IPS-NIHi7 (cell line): ENCODE measurements at regions not wholly inside any gene's neighbourhood (a gene's known extent, or its start where the extent isn't known, plus 50 kb on each side); places are given as distances from the start of the nearest gene placed in this dataset.

Experiments used
- DNase-seq: peaks from one replicate; pipeline ENCODE4 v3.0.0; 2012; ENCODE audit warnings: mixed read lengths; ENCODE audit errors: extremely low spot score

GRCh38 chr2:146817613-146818012, 1027.2 kb upstream of the ACVR2A start:
- no peak for DNase-seq

- DNase-seq = no peak
Observed at GRCh38 chr2:146814971-146815370, 1029.9 kb upstream of the ACVR2A start.

- DNase-seq = no peak
Observed at GRCh38 chr2:146807568-146808168, 1037.2 kb upstream of the ACVR2A start.

- DNase-seq = no peak
Observed at GRCh38 chr2:146806364-146807005, 1038.3 kb upstream of the ACVR2A start.

GRCh38 chr2:146804288-146804687, 1040.5 kb upstream of the ACVR2A start:
- no peak for DNase-seq

GRCh38 chr2:146801886-146802285, 1042.9 kb upstream of the ACVR2A start:
- no peak for DNase-seq

- no peak for DNase-seq
Observed at GRCh38 chr2:146786396-146786795, 1058.4 kb upstream of the ACVR2A start.

GRCh38 chr2:146785101-146785500, 1059.7 kb upstream of the ACVR2A start:
- DNase-seq = no peak

- DNase-seq = no peak
Observed at GRCh38 chr2:146784602-146785001, 1060.2 kb upstream of the ACVR2A start.

- DNase-seq = no peak
Observed at GRCh38 chr2:146777181-146777580, 1067.6 kb upstream of the ACVR2A start.

GRCh38 chr2:146776596-146776995, 1068.2 kb upstream of the ACVR2A start:
- DNase-seq = no peak

- no peak for DNase-seq
Observed at GRCh38 chr2:146771531-146771930, 1073.3 kb upstream of the ACVR2A start.

GRCh38 chr2:146764301-146764700, 1080.5 kb upstream of the ACVR2A start:
- no peak for DNase-seq

GRCh38 chr2:146762786-146763185, 1082.0 kb upstream of the ACVR2A start:
- no peak for DNase-seq

- DNase-seq = no peak
Observed at GRCh38 chr2:146754606-146755005, 1090.2 kb upstream of the ACVR2A start.

- DNase-seq = no peak
Observed at GRCh38 chr2:146748046-146748445, 1096.8 kb upstream of the ACVR2A start.

- DNase-seq = no peak
Observed at GRCh38 chr2:146741260-146741659, 1103.6 kb upstream of the ACVR2A start.

- DNase-seq = no peak
Observed at GRCh38 chr2:146734821-146735190, 1110.0 kb upstream of the ACVR2A start.

GRCh38 chr2:146734042-146734820, 1110.6 kb upstream of the ACVR2A start:
- peak; percentile 28 for DNase-seq

- no peak for DNase-seq
Observed at GRCh38 chr2:146730882-146731281, 1113.9 kb upstream of the ACVR2A start.

- DNase-seq = no peak
Observed at GRCh38 chr2:146721486-146721885, 1123.3 kb upstream of the ACVR2A start.

- DNase-seq = no peak
Observed at GRCh38 chr2:146720170-146720569, 1124.7 kb upstream of the ACVR2A start.

GRCh38 chr2:146716591-146716990, 1128.2 kb upstream of the ACVR2A start:
- DNase-seq = no peak
